Body of pancreas (tissue), 4 donors: ENCODE measurements at regions not wholly inside any gene's neighbourhood (a gene's known extent, or its start where the extent isn't known, plus 50 kb on each side); places are given as distances from the start of the nearest gene placed in this dataset.

Source experiments
- POLR2A ChIP-seq, 3 donors: fragments of 450-650 bp; IDR thresholded peaks; one replicate each; pipeline ENCODE4 v1.6.1; 2016; ENCODE audit warnings: antibody characterized with exemption in 3 of 3, mild to moderate bottlenecking in 2 of 3
- TF ChIP-seq, protein P1 (sequence below), 7 experiments: fragments of 450-650 bp in 4 of 7; fragments of 200-600 bp in 3 of 7; sonication (generic) in 3 of 7; IDR thresholded peaks; one replicate each; pipeline ENCODE4 v1.5.1; 2016 to 2019; ENCODE audit warnings: antibody characterized with exemption in 7 of 7

GRCh38 chr1:4599951-4600481 lies 54.4 kb upstream of the AJAP1 start:
- TF ChIP-seq, protein P1, sequence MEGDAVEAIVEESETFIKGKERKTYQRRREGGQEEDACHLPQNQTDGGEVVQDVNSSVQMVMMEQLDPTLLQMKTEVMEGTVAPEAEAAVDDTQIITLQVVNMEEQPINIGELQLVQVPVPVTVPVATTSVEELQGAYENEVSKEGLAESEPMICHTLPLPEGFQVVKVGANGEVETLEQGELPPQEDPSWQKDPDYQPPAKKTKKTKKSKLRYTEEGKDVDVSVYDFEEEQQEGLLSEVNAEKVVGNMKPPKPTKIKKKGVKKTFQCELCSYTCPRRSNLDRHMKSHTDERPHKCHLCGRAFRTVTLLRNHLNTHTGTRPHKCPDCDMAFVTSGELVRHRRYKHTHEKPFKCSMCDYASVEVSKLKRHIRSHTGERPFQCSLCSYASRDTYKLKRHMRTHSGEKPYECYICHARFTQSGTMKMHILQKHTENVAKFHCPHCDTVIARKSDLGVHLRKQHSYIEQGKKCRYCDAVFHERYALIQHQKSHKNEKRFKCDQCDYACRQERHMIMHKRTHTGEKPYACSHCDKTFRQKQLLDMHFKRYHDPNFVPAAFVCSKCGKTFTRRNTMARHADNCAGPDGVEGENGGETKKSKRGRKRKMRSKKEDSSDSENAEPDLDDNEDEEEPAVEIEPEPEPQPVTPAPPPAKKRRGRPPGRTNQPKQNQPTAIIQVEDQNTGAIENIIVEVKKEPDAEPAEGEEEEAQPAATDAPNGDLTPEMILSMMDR (IDR thresholded peaks at IDR 0.05): no peak
- no peak for TF ChIP-seq POLR2A (IDR thresholded peaks at IDR 0.05)
